GM23338 (cell line): ENCODE measurements at regions not wholly inside any gene's neighbourhood (a gene's known extent, or its start where the extent isn't known, plus 50 kb on each side); places are given as distances from the start of the nearest gene placed in this dataset.

Experiments
- JUNB ChIP-seq: IDR thresholded peaks from one replicate; pipeline ENCODE4 v1.6.1; 2016; ENCODE audit warnings: antibody characterized with exemption; ENCODE audit not compliant: unreplicated experiment
- POLR2AphosphoS5 ChIP-seq: IDR thresholded peaks from 2 replicates; pipeline ENCODE4 v1.6.1; 2016; ENCODE audit warnings: antibody characterized with exemption, low read depth
- ZNF114 ChIP-seq: fragments of 250-450 bp; sonication (Bioruptor Pico); IDR thresholded peaks from 2 replicates; pipeline ENCODE4 v1.5.0; 2020; ENCODE audit warnings: mild to moderate bottlenecking, moderate library complexity
- ZNF331 ChIP-seq: fragments of 250-450 bp; sonication (Bioruptor Pico); IDR thresholded peaks from 2 replicates; pipeline ENCODE4 v1.5.0; 2020; ENCODE audit warnings: low read depth, mild to moderate bottlenecking, moderate library complexity
- TF ChIP-seq, protein P1 (sequence below): fragments of 250-450 bp; sonication (Bioruptor Pico); IDR thresholded peaks from 2 replicates; pipeline ENCODE4 v1.5.0; 2020; ENCODE audit warnings: mild to moderate bottlenecking, moderate library complexity
- TF ChIP-seq, protein P2 (sequence below): IDR thresholded peaks from 2 replicates; pipeline ENCODE4 v1.6.1; 2016; ENCODE audit warnings: antibody characterized with exemption
- TF ChIP-seq, protein P3 (sequence below): IDR thresholded peaks from one replicate; pipeline ENCODE4 v1.6.1; 2018; ENCODE audit warnings: antibody characterized with exemption; ENCODE audit not compliant: unreplicated experiment

DNA sequence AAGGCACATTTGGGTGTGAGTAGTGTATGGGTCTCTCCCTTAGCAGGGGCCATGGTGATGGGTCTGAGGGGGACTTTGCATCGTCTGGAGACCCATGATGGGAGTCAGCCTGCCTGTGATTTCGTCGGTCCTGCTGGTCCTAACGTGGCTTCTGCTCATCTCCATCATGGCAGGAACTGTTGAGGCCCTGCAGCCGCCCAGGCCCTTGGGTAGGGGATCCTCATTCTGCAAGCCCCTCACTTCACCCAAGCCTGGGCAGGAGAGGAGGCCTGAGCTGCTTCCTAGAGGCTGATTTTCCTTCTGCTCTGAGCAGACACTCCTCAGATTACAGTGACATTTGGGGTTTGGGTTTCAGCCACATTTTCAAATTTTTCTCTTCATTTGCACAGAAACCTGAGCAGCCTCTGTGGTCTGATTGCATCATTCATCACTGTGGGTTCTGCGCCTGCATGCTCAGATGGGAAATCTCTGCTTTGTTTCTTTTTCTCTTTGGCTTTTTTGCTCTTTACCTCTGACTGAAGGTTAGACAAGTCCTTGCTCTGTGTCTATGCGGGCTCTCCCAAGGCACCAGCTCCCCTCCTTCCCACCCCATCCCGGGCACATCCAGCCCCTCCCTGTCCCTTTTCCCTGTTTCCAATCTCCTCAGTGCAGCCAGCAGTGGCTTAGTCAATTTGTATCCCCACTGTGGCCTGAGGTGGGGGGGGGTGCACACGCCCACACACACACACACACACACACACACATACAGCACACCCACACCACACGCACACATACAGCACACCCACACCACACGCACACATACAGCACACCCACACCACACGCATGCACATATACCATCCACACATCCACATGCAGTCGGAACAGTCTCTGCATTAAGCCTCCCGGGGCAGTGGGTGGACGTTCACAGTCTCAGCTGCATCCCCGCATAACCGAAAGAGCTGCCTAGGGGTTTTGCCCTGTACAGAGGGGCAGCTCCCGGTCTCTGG is 305.4 kb upstream of the HS6ST1 start (continued):
- TF ChIP-seq, protein P1, sequence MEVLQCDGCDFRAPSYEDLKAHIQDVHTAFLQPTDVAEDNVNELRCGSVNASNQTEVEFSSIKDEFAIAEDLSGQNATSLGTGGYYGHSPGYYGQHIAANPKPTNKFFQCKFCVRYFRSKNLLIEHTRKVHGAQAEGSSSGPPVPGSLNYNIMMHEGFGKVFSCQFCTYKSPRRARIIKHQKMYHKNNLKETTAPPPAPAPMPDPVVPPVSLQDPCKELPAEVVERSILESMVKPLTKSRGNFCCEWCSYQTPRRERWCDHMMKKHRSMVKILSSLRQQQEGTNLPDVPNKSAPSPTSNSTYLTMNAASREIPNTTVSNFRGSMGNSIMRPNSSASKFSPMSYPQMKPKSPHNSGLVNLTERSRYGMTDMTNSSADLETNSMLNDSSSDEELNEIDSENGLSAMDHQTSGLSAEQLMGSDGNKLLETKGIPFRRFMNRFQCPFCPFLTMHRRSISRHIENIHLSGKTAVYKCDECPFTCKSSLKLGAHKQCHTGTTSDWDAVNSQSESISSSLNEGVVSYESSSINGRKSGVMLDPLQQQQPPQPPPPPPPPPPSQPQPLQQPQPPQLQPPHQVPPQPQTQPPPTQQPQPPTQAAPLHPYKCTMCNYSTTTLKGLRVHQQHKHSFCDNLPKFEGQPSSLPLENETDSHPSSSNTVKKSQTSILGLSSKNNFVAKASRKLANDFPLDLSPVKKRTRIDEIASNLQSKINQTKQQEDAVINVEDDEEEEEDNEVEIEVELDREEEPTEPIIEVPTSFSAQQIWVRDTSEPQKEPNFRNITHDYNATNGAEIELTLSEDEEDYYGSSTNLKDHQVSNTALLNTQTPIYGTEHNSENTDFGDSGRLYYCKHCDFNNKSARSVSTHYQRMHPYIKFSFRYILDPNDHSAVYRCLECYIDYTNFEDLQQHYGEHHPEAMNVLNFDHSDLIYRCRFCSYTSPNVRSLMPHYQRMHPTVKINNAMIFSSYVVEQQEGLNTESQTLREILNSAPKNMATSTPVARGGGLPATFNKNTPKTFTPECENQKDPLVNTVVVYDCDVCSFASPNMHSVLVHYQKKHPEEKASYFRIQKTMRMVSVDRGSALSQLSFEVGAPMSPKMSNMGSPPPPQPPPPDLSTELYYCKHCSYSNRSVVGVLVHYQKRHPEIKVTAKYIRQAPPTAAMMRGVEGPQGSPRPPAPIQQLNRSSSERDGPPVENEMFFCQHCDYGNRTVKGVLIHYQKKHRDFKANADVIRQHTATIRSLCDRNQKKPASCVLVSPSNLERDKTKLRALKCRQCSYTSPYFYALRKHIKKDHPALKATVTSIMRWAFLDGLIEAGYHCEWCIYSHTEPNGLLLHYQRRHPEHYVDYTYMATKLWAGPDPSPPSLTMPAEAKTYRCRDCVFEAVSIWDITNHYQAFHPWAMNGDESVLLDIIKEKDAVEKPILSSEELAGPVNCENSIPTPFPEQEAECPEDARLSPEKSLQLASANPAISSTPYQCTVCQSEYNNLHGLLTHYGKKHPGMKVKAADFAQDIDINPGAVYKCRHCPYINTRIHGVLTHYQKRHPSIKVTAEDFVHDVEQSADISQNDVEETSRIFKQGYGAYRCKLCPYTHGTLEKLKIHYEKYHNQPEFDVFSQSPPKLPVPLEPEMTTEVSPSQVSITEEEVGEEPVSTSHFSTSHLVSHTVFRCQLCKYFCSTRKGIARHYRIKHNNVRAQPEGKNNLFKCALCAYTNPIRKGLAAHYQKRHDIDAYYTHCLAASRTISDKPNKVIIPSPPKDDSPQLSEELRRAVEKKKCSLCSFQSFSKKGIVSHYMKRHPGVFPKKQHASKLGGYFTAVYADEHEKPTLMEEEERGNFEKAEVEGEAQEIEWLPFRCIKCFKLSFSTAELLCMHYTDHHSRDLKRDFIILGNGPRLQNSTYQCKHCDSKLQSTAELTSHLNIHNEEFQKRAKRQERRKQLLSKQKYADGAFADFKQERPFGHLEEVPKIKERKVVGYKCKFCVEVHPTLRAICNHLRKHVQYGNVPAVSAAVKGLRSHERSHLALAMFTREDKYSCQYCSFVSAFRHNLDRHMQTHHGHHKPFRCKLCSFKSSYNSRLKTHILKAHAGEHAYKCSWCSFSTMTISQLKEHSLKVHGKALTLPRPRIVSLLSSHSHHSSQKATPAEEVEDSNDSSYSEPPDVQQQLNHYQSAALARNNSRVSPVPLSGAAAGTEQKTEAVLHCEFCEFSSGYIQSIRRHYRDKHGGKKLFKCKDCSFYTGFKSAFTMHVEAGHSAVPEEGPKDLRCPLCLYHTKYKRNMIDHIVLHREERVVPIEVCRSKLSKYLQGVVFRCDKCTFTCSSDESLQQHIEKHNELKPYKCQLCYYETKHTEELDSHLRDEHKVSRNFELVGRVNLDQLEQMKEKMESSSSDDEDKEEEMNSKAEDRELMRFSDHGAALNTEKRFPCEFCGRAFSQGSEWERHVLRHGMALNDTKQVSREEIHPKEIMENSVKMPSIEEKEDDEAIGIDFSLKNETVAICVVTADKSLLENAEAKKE: no peak
- TF ChIP-seq ZNF331: no peak
- TF ChIP-seq, protein P2, sequence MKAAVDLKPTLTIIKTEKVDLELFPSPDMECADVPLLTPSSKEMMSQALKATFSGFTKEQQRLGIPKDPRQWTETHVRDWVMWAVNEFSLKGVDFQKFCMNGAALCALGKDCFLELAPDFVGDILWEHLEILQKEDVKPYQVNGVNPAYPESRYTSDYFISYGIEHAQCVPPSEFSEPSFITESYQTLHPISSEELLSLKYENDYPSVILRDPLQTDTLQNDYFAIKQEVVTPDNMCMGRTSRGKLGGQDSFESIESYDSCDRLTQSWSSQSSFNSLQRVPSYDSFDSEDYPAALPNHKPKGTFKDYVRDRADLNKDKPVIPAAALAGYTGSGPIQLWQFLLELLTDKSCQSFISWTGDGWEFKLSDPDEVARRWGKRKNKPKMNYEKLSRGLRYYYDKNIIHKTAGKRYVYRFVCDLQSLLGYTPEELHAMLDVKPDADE: no peak
- TF ChIP-seq ZNF114 (CRISPR knock-in tag): no peak
- TF ChIP-seq POLR2AphosphoS5: no peak
- TF ChIP-seq JUNB: no peak
- TF ChIP-seq, protein P3, sequence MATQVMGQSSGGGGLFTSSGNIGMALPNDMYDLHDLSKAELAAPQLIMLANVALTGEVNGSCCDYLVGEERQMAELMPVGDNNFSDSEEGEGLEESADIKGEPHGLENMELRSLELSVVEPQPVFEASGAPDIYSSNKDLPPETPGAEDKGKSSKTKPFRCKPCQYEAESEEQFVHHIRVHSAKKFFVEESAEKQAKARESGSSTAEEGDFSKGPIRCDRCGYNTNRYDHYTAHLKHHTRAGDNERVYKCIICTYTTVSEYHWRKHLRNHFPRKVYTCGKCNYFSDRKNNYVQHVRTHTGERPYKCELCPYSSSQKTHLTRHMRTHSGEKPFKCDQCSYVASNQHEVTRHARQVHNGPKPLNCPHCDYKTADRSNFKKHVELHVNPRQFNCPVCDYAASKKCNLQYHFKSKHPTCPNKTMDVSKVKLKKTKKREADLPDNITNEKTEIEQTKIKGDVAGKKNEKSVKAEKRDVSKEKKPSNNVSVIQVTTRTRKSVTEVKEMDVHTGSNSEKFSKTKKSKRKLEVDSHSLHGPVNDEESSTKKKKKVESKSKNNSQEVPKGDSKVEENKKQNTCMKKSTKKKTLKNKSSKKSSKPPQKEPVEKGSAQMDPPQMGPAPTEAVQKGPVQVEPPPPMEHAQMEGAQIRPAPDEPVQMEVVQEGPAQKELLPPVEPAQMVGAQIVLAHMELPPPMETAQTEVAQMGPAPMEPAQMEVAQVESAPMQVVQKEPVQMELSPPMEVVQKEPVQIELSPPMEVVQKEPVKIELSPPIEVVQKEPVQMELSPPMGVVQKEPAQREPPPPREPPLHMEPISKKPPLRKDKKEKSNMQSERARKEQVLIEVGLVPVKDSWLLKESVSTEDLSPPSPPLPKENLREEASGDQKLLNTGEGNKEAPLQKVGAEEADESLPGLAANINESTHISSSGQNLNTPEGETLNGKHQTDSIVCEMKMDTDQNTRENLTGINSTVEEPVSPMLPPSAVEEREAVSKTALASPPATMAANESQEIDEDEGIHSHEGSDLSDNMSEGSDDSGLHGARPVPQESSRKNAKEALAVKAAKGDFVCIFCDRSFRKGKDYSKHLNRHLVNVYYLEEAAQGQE: no peak
